ENCODE measurements at regions not wholly inside any gene's neighbourhood (a gene's known extent, or its start where the extent isn't known, plus 50 kb on each side); places are given as distances from the start of the nearest gene placed in this dataset.

GRCh38 chr2:120669121-120669952, 66.3 kb upstream of the GLI2 start:
- no peak for DNase-seq

GRCh38 chr2:120669971-120670370, 65.7 kb upstream of the GLI2 start:
- DNase-seq: no peak

GRCh38 chr2:120670371-120670770, 65.3 kb upstream of the GLI2 start:
- DNase-seq: no peak

GRCh38 chr2:120670771-120671480, 64.7 kb upstream of the GLI2 start:
- no peak for DNase-seq

- DNase-seq: no peak
These were observed 63.0 kb upstream of the GLI2 start for GRCh38 chr2:120672526-120673204.

- DNase-seq: no peak
These were observed 62.5 kb upstream of the GLI2 start for GRCh38 chr2:120673205-120673550.

GRCh38 chr2:120673571-120674061, 62.1 kb upstream of the GLI2 start:
- DNase-seq: no peak

GRCh38 chr2:120674246-120675170, 61.2 kb upstream of the GLI2 start:
- no peak for DNase-seq

- no peak for DNase-seq
These were observed 60.1 kb upstream of the GLI2 start for GRCh38 chr2:120675460-120676130.

GRCh38 chr2:120677221-120677620, 58.4 kb upstream of the GLI2 start:
- no peak for DNase-seq

- DNase-seq: no peak
These were observed 57.9 kb upstream of the GLI2 start for GRCh38 chr2:120677696-120678247.

GRCh38 chr2:120678251-120678650, 57.4 kb upstream of the GLI2 start:
- DNase-seq: no peak

GRCh38 chr2:120678926-120679325, 56.7 kb upstream of the GLI2 start:
- no peak for DNase-seq

- no peak for DNase-seq
These were observed 56.1 kb upstream of the GLI2 start for GRCh38 chr2:120679526-120679925.

- DNase-seq: peak; percentile 71
These were observed 55.4 kb upstream of the GLI2 start for GRCh38 chr2:120680136-120680761.

- no peak for DNase-seq
These were observed 54.5 kb upstream of the GLI2 start for GRCh38 chr2:120681181-120681580.

- DNase-seq: no peak
These were observed 53.9 kb upstream of the GLI2 start for GRCh38 chr2:120681696-120682288.

GRCh38 chr2:120682654-120683053, 53.0 kb upstream of the GLI2 start:
- DNase-seq: no peak

GRCh38 chr2:120683081-120683480, 52.6 kb upstream of the GLI2 start:
- no peak for DNase-seq

GRCh38 chr2:120683701-120684100, 52.0 kb upstream of the GLI2 start:
- DNase-seq: no peak
